AG04450 (cell line): ENCODE measurements at regions not wholly inside any gene's neighbourhood (a gene's known extent, or its start where the extent isn't known, plus 50 kb on each side); places are given as distances from the start of the nearest gene placed in this dataset.

Experiments
- CTCF ChIA-PET: fragments of 300-600, 350-600 bp; formaldehyde crosslinking; extraction: SDS; loops from one replicate; lab custom pipeline; 2022; ENCODE audit warnings: antibody characterized with exemption, inconsistent platforms; lab: Charles Lee
- POLR2A ChIA-PET: fragments of 350-600 bp; formaldehyde crosslinking; extraction: SDS; loops from one replicate; lab custom pipeline; 2021; ENCODE audit warnings: antibody characterized with exemption, inconsistent platforms; lab: Yijun Ruan, JAX
- DNase-seq: peaks from one replicate; pipeline ENCODE4 v3.0.0-alpha.2; 2011; ENCODE audit warnings: low read depth, low spot score
- H3K27ac ChIP-seq: one replicate; pipeline ENCODE4 v1.5.1; 2012; ENCODE audit warnings: low read depth, low read length, control low read depth
- H3K27me3 ChIP-seq: one replicate; pipeline ENCODE4 v1.6.0; 2012; ENCODE audit warnings: low read length; ENCODE audit not compliant: control insufficient read depth, insufficient read depth
- H3K4me3 ChIP-seq: 2 replicates; pipeline ENCODE4 v1.5.1; 2011; ENCODE audit warnings: mild to moderate bottlenecking, low read depth, low read length, control low read depth
- H3K9me3 ChIP-seq: 2 replicates; pipeline ENCODE4 v1.5.1; 2012; ENCODE audit warnings: low read length; ENCODE audit not compliant: control insufficient read depth, insufficient read depth
- CTCF ChIP-seq: IDR thresholded peaks from 2 replicates; pipeline ENCODE4 v1.5.1; 2011; ENCODE audit warnings: low read depth, low read length, control low read depth, inconsistent platforms

- no peak overlapping the region for H3K27ac ChIP-seq
- DNase-seq = no peak
Observed at GRCh38 chr15:45855907-45856579, 221.2 kb downstream of the SQOR start.

GRCh38 chr15:45857291-45857690, 222.5 kb downstream of the SQOR start:
- DNase-seq = no peak
- no peak overlapping the region for H3K4me3 ChIP-seq
- TF ChIP-seq CTCF = no peak
- no peak overlapping the region for H3K27ac ChIP-seq
- POLR2A ChIA-PET = no interaction called here
- CTCF ChIA-PET = no interaction called here
- no peaks in the 10 kb centered on the region for H3K9me3 ChIP-seq
- no peaks in the 10 kb centered on the region for H3K27me3 ChIP-seq

More at GRCh38 chr15:45855907-45856579, 221.2 kb downstream of the SQOR start:
- POLR2A ChIA-PET = no interaction called here
- Histone ChIP-seq H3K27me3 (no peaks in the 10 kb centered on the region), H3K9me3 (no peaks in the 10 kb centered on the region), H3K4me3 (no peak overlapping the region)
- TF ChIP-seq CTCF = no peak
- CTCF ChIA-PET = no interaction called here

- no peak for DNase-seq
- H3K9me3 ChIP-seq = no peaks in the 10 kb centered on the region
- H3K27me3 ChIP-seq = no peaks in the 10 kb centered on the region
- no peak overlapping the region for H3K4me3 ChIP-seq
- H3K27ac ChIP-seq = no peak overlapping the region
- TF ChIP-seq CTCF = no peak
- ChIA-PET POLR2A (no interaction called here), CTCF (no interaction called here)
Observed at GRCh38 chr15:45858491-45858890, 223.7 kb downstream of the SQOR start.

GRCh38 chr15:45862034-45862433, 227.2 kb downstream of the SQOR start:
- no peak overlapping the region for H3K27ac ChIP-seq
- no peak for DNase-seq
- TF ChIP-seq CTCF = no peak
- H3K9me3 ChIP-seq = no peaks in the 10 kb centered on the region; the same call in 1 of the 2 replicates
- no peaks in the 10 kb centered on the region for H3K27me3 ChIP-seq
- POLR2A ChIA-PET = no interaction called here
- H3K4me3 ChIP-seq = no peak overlapping the region
- CTCF ChIA-PET = no interaction called here

GRCh38 chr15:45863881-45864580, 229.2 kb downstream of the SQOR start:
- Histone ChIP-seq H3K27ac (no peak overlapping the region), H3K27me3 (no peaks in the 10 kb centered on the region), H3K9me3 (no peaks in the 10 kb centered on the region; the same call in 1 of the 2 replicates), H3K4me3 (no peak overlapping the region)
- CTCF ChIA-PET = no interaction called here
- DNase-seq = no peak
- no peak for TF ChIP-seq CTCF
- POLR2A ChIA-PET = no interaction called here
